Gastroesophageal sphincter (tissue), 4 donors: ENCODE measurements at regions not wholly inside any gene's neighbourhood (a gene's known extent, or its start where the extent isn't known, plus 50 kb on each side); places are given as distances from the start of the nearest gene placed in this dataset.

Experiments used
- ATAC-seq: fragments of 150-250 bp; one replicate; pipeline ENCODE4 v1.9.1; 2016; ENCODE audit warnings: mild to moderate bottlenecking, moderate library complexity
- H3K27ac ChIP-seq, 4 donors: fragments of 200-600 bp; sonication (generic) in 3 of 4; 1 replicate in 3 of 4; 2 replicates in 1 of 4; pipeline ENCODE4 v1.5.1; 2016 to 2019
- H3K27me3 ChIP-seq: fragments of 200-600 bp; sonication (generic); one replicate; pipeline ENCODE4 v1.5.1; 2019
- H3K36me3 ChIP-seq, 2 donors: fragments of 200-600 bp; sonication (generic); one replicate each; pipeline ENCODE4 v1.5.1; 2019; ENCODE audit warnings: control low read depth in 1 of 2
- H3K4me1 ChIP-seq, 3 donors: fragments of 200-600 bp; sonication (generic); 1 replicate in 2 of 3; 2 replicates in 1 of 3; pipeline ENCODE4 v1.5.1; 2016 to 2019; ENCODE audit warnings: control low read depth in 2 of 3
- H3K4me3 ChIP-seq, 2 donors: fragments of 200-600 bp; sonication (generic); one replicate each; pipeline ENCODE4 v1.5.1; 2019; ENCODE audit warnings: mild to moderate bottlenecking in 1 of 2, moderate library complexity in 1 of 2
- H3K9me3 ChIP-seq, 3 donors: fragments of 200-600 bp; sonication (generic); one replicate each; pipeline ENCODE4 v1.5.1; 2017 to 2019; ENCODE audit warnings: control low read depth in 2 of 3
- CTCF ChIP-seq, 4 experiments: fragments of 200-600 bp in 2 of 4; fragments of 450-650 bp in 2 of 4; sonication (generic) in 1 of 4; IDR thresholded peaks; one replicate each; pipeline ENCODE4 v1.5.1; 2017 to 2019; ENCODE audit warnings: antibody characterized with exemption in 4 of 4, mild to moderate bottlenecking in 2 of 4, moderate library complexity in 2 of 4
- EP300 ChIP-seq: sonication (generic); formaldehyde crosslinking; IDR thresholded peaks from one replicate; pipeline ENCODE4 v1.6.1; 2017; ENCODE audit warnings: antibody characterized with exemption, mild to moderate bottlenecking
- POLR2A ChIP-seq, 2 donors: fragments of 450-650 bp; IDR thresholded peaks; one replicate each; pipeline ENCODE4 v1.6.1; 2017; ENCODE audit warnings: antibody characterized with exemption in 2 of 2, mild to moderate bottlenecking in 2 of 2, moderate library complexity in 1 of 2
- POLR2AphosphoS5 ChIP-seq: sonication (generic); formaldehyde crosslinking; IDR thresholded peaks from one replicate; pipeline ENCODE4 v1.6.1; 2017; ENCODE audit warnings: antibody characterized with exemption
- WGBS, 2 donors: methylation state at CpG; one replicate each; pipeline ENCODE4 v1.1.5; 2018; ENCODE audit warnings: low coverage in 1 of 2; 5-methylcytosine and 5-hydroxymethylcytosine counted together

GRCh38 chr9:129313331-129313955 lies 135.4 kb upstream of the IER5L start:
- no peak for ATAC-seq
- Histone ChIP-seq H3K27me3 (no peaks in the 10 kb centered on the region), H3K27ac (no peak overlapping the region), H3K4me3 (no peak overlapping the region), H3K9me3 (no peaks in the 10 kb centered on the region), H3K4me1 (peaks cover 0 to 34% (median 17%) of the 10 kb centered on the region in 3 donors), H3K36me3 (no peaks in the 10 kb centered on the region)
- WGBS, 2 donors = 75 to 91% methylated on average over 3 to 4 of the region's 10 CpGs
- TF ChIP-seq POLR2AphosphoS5 (no peak), POLR2A (IDR thresholded peaks at IDR 0.05) (no peak), CTCF (IDR thresholded peaks at IDR 0.05) (no peak), EP300 (no peak)

- ATAC-seq = no peak
- no peaks in the 10 kb centered on the region for H3K9me3 ChIP-seq
- H3K4me3 ChIP-seq = no peak overlapping the region
- WGBS, 2 donors = 82 to 89% methylated on average over 4 to 5 of the region's 16 CpGs
- H3K36me3 ChIP-seq = no peaks in the 10 kb centered on the region
- TF ChIP-seq POLR2A (IDR thresholded peaks at IDR 0.05) = no peak
- no peak for TF ChIP-seq CTCF (IDR thresholded peaks at IDR 0.05)
- no peak for TF ChIP-seq EP300
- TF ChIP-seq POLR2AphosphoS5 = no peak
- H3K27me3 ChIP-seq = no peaks in the 10 kb centered on the region
- H3K4me1 ChIP-seq = peaks cover 0 to 25% (median 9%) of the 10 kb centered on the region in 3 donors
- no peak overlapping the region for H3K27ac ChIP-seq
Observed at GRCh38 chr9:129312251-129313122, 134.4 kb upstream of the IER5L start.

GRCh38 chr9:129311643-129312042 lies 133.6 kb upstream of the IER5L start:
- H3K27ac ChIP-seq = no peak overlapping the region
- ATAC-seq = no peak
- WGBS, 2 donors = 77 to 100% methylated on average over 1 to 2 of the region's 4 CpGs
- H3K9me3 ChIP-seq = no peaks in the 10 kb centered on the region
- H3K4me3 ChIP-seq = no peak overlapping the region
- H3K4me1 ChIP-seq = peaks cover 0 to 16% (median 8%) of the 10 kb centered on the region in 3 donors
- TF ChIP-seq EP300 (no peak), POLR2AphosphoS5 (no peak), POLR2A (IDR thresholded peaks at IDR 0.05) (no peak), CTCF (IDR thresholded peaks at IDR 0.05) (no peak)
- no peaks in the 10 kb centered on the region for H3K27me3 ChIP-seq
- no peaks in the 10 kb centered on the region for H3K36me3 ChIP-seq

GRCh38 chr9:129310666-129311350 lies 132.7 kb upstream of the IER5L start:
- ATAC-seq = no peak
- no peak overlapping the region for H3K4me3 ChIP-seq
- no peak overlapping the region for H3K27ac ChIP-seq
- H3K36me3 ChIP-seq = no peaks in the 10 kb centered on the region
- H3K27me3 ChIP-seq = no peaks in the 10 kb centered on the region
- H3K9me3 ChIP-seq = no peaks in the 10 kb centered on the region
- 57 to 83% methylated on average over 2 to 3 of the region's 7 CpGs for WGBS, 2 donors
- peaks cover 0 to 8% (median 0%) of the 10 kb centered on the region in 3 donors for H3K4me1 ChIP-seq
- TF ChIP-seq EP300 = no peak
- no peak for TF ChIP-seq POLR2A (IDR thresholded peaks at IDR 0.05)
- TF ChIP-seq CTCF (IDR thresholded peaks at IDR 0.05) = no peak
- TF ChIP-seq POLR2AphosphoS5 = no peak
